ENCODE measurements at regions not wholly inside any gene's neighbourhood (a gene's known extent, or its start where the extent isn't known, plus 50 kb on each side); places are given as distances from the start of the nearest gene placed in this dataset.

DNA sequence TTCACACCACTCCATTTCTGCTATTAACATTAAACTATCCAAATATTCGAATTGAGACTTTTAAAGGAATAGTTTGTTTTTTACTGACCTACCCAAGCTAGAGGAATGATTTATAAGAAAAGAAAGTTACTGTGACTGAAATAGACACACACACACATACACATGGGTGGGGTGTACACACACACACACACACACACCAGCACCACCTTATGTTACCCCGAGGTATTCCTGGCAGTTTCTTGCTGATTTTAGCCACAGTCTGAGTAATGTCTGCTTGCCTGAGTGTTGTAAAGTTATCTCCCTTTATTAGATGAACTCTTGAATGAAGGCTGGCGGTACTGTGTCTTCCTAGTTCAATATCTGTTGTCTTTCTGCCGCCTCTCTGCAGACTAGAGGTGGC, 91.3 kb upstream of the PRKG1 start:
- no peak overlapping the region for H2AK5ac ChIP-seq (ENCODE audit: low read depth, low read length)
- no TSS peak for BruUV-seq (replicated peaks)
- in situ Hi-C loops (cut with MboI; ENCODE audit: low sequenced_read_pairs) (no loop called here), dilution Hi-C loops (cut with HindIII; ENCODE audit: low sequenced_read_pairs, unreplicated experiment) (no loop called here), intact Hi-C loops (cut with micrococcal nuclease) (no loop called here)
- no peak overlapping the region for H3K56ac ChIP-seq (ENCODE audit: extremely low read depth, insufficient read depth, low read length)
- H4K8ac ChIP-seq (ENCODE audit: low read depth in 2 of 2, low read length in 2 of 2), result no peak overlapping the region
- ChIA-PET POLR2A (ENCODE audit: unreplicated experiment) (interaction anchor here (0.5 kb wide), 1 partner anchor 666 kb away, joined by 4 read pairs; no protein-coding TSS in a partner anchor), CTCF (interaction anchor here (0.6 kb wide), 1 partner anchor 1087 kb away, joined by 3 read pairs; no protein-coding TSS in a partner anchor)
- H4K5ac ChIP-seq (ENCODE audit: low read depth, low read length), result no peak overlapping the region
- no peak overlapping the region for H3K4me3 ChIP-seq (ENCODE audit: insufficient read depth, low read depth, low read length)
- H3K9ac ChIP-seq (ENCODE audit: low read depth, low read length), result no peak overlapping the region
- no peak overlapping the region for H3K23ac ChIP-seq (ENCODE audit: low read depth, low read length)
- no peak overlapping the region for H2BK20ac ChIP-seq (ENCODE audit: low read depth, low read length)
- no peaks in the 10 kb centered on the region for H3K4me1 ChIP-seq (ENCODE audit: control insufficient read depth, insufficient read depth, low read length)
- ATAC-seq (ENCODE audit: low read depth) (no peak), DNase-seq (no peak)
- TF ChIP-seq BHLHE40 (IDR thresholded peaks at IDR 0.05; ENCODE audit: low read depth, low read length) (no peak), RFX5 (IDR thresholded peaks at IDR 0.05; ENCODE audit: low read depth, low read length) (no peak), MXI1 (IDR thresholded peaks at IDR 0.05; ENCODE audit: borderline replicate concordance, low read depth, low read length) (no peak), NFE2L2 (IDR thresholded peaks at IDR 0.05; ENCODE audit: low read depth, low read length) (no peak), FOS (IDR thresholded peaks at IDR 0.05; ENCODE audit: low read depth, low read length) (no peak), MAFK (IDR thresholded peaks at IDR 0.05; ENCODE audit: low read depth, low read length) (no peak), SMC3 (IDR thresholded peaks at IDR 0.05; ENCODE audit: low read depth, low read length) (no peak), USF2 (IDR thresholded peaks at IDR 0.05; ENCODE audit: low read depth, low read length) (no peak), POLR2A (IDR thresholded peaks at IDR 0.05; ENCODE audit: low read depth, low read length) (no peak), MAZ (IDR thresholded peaks at IDR 0.05; ENCODE audit: borderline replicate concordance, low read depth, low read length) (no peak), RCOR1 (IDR thresholded peaks at IDR 0.05; ENCODE audit: insufficient replicate concordance, low read length) (no peak), CEBPB (IDR thresholded peaks at IDR 0.05; ENCODE audit: low read depth, low read length) (no peak), RAD21 (IDR thresholded peaks at IDR 0.05; ENCODE audit: low read length) (no peak), CHD1 (IDR thresholded peaks at IDR 0.05; ENCODE audit: low read depth, low read length) (no peak)
- TF ChIP-seq, protein P1, sequence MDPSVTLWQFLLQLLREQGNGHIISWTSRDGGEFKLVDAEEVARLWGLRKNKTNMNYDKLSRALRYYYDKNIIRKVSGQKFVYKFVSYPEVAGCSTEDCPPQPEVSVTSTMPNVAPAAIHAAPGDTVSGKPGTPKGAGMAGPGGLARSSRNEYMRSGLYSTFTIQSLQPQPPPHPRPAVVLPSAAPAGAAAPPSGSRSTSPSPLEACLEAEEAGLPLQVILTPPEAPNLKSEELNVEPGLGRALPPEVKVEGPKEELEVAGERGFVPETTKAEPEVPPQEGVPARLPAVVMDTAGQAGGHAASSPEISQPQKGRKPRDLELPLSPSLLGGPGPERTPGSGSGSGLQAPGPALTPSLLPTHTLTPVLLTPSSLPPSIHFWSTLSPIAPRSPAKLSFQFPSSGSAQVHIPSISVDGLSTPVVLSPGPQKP (IDR thresholded peaks at IDR 0.05; ENCODE audit: borderline replicate concordance, low read depth, low read length), result no peak
- TF ChIP-seq, protein P2, sequence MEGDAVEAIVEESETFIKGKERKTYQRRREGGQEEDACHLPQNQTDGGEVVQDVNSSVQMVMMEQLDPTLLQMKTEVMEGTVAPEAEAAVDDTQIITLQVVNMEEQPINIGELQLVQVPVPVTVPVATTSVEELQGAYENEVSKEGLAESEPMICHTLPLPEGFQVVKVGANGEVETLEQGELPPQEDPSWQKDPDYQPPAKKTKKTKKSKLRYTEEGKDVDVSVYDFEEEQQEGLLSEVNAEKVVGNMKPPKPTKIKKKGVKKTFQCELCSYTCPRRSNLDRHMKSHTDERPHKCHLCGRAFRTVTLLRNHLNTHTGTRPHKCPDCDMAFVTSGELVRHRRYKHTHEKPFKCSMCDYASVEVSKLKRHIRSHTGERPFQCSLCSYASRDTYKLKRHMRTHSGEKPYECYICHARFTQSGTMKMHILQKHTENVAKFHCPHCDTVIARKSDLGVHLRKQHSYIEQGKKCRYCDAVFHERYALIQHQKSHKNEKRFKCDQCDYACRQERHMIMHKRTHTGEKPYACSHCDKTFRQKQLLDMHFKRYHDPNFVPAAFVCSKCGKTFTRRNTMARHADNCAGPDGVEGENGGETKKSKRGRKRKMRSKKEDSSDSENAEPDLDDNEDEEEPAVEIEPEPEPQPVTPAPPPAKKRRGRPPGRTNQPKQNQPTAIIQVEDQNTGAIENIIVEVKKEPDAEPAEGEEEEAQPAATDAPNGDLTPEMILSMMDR (conservative IDR thresholded peaks at IDR 0.05; ENCODE audit: low read depth, low read length), result no peak
- no peak overlapping the region for H3K4me2 ChIP-seq (ENCODE audit: low read depth, low read length)
- no peak overlapping the region for H2AK9ac ChIP-seq (replicated peaks; ENCODE audit: low read depth, low read length, poor library complexity)
- no peak overlapping the region for H4K91ac ChIP-seq (ENCODE audit: insufficient read depth, low read depth, low read length)
- no peaks in the 10 kb centered on the region for H4K20me1 ChIP-seq (ENCODE audit: insufficient read depth, low read length)
- H3K27me3 ChIP-seq (ENCODE audit: control insufficient read depth, insufficient read depth, low read length), result no peaks in the 10 kb centered on the region
- 100% methylated on average over 1 of the region's 4 CpGs; no CpG with 5 or more reads in 1 of the 2 experiments for WGBS, 2 experiments (ENCODE audit: extremely low coverage in 2 of 2, insufficient read length in 1 of 2)
- H2BK120ac ChIP-seq (ENCODE audit: low read depth, low read length), result no peak overlapping the region
- no peak overlapping the region for H2BK5ac ChIP-seq (ENCODE audit: low read depth, low read length, poor library complexity, severe bottlenecking)
- no peak overlapping the region for H3K4ac ChIP-seq (ENCODE audit: low read depth, low read length)
- no peaks in the 10 kb centered on the region for H3K9me1 ChIP-seq (ENCODE audit: insufficient read depth, low read length)
- no peaks in the 10 kb centered on the region for H3K9me3 ChIP-seq (ENCODE audit: control insufficient read depth, insufficient read depth, low read length)
- H2BK15ac ChIP-seq (ENCODE audit: low read depth, low read length), result no peak overlapping the region
- H3K79me1 ChIP-seq (ENCODE audit: low read depth in 1 of 2, low read length in 2 of 2), result no peaks in the 10 kb centered on the region; a peak in 1 of 4 replicates
- H2AFZ ChIP-seq (replicated peaks; ENCODE audit: low read length, poor library complexity), result no peak overlapping the region
- H3K14ac ChIP-seq (replicated peaks; ENCODE audit: low read depth, low read length), result no peak overlapping the region
- H3K27ac ChIP-seq (ENCODE audit: insufficient read depth, low read length), result no peak overlapping the region
- no peak overlapping the region for H3K18ac ChIP-seq (ENCODE audit: low read depth, low read length)
- no peaks in the 10 kb centered on the region for H3K36me3 ChIP-seq (ENCODE audit: control insufficient read depth, insufficient read depth, low read length)

Measured in IMR-90 (cell line).